Hematopoietic multipotent progenitor cell treated with erythropoietin and hydrocortisone succinate and interleukin-3 and kit ligand, for 15 days (in vitro differentiated cells): ENCODE measurements at regions not wholly inside any gene's neighbourhood (a gene's known extent, or its start where the extent isn't known, plus 50 kb on each side); places are given as distances from the start of the nearest gene placed in this dataset.

ENCODE experiments used
- DNase-seq: peaks from one replicate; pipeline ENCODE4 v3.0.0-alpha.2; 2015; ENCODE audit warnings: low spot score

DNA sequence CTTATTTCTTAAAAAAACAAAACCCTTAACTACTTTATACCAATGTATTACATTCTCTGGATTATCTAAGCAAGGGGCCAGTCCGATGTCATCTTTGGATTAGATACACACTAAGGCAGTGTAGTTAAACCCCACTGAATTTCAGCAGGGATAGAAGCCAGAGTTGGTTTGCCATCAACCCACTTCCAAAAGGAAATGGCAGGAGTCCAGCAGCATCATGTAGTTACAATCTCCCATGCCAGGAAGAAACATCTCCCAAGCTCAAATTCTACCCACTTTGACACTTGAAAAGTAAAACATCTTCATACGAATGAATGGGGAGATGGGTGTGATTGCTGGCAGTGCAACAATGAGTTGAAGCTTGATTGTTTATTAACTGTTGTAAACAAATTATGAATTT is 203.5 kb upstream of the PLXNC1 start:
- no peak for DNase-seq

DNA sequence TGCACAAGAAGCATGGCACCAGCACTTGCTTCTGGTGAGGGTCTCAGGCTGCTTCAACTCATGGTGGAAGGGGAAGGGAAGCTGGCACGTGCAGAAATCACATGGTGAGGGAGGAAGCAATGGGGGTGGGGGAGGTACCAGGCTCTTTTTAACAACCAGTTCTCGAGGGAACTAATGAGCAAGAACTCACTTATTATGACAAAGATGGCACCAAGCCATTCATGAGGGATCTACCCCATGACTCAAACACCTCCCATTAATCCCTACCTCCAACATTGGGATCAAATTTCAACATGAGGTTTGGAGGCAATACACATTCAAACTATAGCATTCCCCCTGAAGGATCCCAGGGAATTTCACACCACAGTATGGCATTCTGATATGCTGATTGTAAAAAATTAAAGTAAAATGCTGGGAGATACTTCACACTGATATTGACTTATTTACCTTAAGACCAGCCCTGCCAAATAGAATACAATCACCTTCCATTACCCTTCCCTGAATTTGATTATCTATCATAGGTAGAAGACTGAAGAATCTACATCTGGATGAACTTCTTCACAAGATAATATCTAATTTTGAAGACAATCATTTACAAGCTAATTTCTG is 201.7 kb upstream of the PLXNC1 start:
- no peak for DNase-seq

DNA sequence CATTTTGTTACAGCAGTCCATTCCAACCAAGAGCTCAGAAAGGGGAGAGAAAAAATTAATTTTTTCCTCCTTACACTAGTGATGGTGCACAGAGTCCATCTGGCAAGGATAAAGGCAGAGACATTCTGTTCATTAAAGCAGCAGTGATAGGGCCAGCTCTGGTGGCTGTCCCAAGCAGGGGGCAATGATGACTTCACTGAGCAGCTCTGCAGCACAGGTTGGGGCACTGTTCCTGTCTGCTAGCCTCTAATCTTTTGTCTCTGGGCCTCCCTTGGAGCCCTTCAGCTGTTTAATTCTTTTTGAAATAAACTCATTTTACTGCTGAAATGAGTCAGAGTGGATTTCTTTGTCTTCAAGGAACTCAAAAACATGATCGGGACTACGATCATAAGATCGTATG is 200.9 kb upstream of the PLXNC1 start:
- DNase-seq: no peak

DNA sequence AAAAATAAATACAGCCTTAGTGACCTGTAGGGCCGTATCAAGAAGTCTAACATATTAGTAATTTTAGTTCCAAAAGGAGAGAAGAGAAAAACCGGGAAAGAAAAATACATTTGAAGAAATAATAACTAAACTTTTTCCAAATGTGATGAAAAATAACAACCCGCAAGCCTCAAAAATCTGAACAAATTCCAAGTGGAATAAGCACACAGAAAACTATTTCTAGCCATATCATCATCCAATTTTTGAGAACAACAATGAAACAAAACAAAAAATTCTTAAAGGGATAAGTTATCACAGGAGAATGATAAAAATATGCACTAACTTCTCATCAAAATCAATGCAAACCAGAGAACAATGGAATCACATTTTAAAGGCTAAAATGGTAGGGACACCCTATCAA is 198.1 kb upstream of the PLXNC1 start:
- no peak for DNase-seq

DNA sequence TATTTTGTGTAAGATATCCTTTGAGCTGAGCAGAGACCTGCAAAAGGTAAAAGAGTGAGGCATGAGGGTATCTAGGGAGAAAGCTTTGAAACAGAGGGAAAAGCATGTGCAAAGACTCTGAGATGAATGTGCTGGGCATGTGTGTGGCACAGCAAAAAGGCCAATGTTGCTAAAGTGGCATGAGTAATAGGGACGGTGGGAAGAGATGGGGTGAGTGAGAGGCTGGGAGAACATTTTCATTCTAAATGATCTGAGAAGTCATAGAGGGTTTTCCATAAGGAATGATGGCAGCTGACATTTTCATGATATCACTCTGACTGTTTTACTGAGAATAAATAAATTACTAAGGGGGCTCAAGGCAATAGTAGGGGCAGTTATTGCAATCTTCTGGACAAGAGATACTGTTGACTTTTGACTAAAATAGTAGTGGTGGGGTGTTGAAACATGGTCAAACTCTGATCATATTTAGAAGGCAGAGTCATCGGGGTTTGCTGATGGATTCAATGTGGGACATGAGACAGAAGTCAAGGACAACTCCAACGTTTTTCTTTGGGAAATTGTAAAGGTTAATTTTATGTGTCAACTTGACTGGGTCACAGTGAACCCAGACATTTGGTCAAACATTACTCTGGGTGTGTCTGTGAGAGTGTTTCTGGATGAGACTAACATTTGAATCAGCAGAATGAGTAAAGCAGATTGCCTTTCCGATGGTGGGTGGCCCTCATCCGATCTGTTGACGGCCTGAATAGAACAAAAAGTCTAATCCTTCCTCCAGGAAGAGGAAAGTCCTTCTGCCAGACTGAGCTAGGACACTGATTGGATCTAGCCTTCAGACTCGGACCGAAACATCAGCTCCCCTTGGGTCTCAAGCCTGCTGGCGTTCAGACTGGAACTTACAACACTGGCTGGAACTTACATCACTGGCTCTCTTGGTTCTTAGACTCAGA is 193.9 kb upstream of the PLXNC1 start:
- DNase-seq: no peak

DNA sequence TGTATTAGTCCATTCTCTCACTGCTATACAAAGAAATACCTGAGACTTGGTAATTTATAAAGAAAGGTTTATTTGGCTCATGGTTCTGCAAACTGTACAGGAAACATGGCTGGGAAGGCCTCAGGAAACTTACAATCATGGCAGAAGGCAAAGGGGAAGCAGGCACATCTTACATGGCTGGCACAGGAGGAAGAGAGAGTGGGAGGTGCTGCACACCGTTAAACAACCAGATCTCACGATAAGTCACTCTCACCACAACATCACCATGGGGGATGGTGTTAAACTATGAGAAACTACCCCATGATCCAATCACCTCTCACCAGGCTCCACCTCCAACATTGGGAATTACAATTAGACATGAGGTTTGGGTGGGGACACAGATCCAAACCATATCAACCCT is 191.8 kb upstream of the PLXNC1 start:
- DNase-seq: no peak

DNA sequence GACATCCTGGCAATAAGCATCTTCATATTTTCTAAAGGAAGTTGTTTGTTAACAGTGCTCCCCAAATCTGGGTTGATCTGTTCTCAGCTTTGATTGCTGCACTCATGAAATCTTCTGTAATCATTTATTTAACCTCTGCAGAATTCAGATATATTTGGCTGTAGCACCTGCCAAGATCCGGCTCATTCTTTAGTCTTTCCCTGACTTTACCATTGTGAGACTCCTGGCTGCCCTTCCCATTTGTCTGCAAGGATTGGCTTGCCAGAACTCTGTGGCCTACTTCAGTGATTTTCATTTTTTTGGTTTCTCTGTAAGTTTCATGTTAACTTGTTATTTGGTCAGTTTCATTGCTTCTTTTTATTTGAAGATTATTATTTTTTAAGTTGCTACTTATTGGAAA is 191.2 kb upstream of the PLXNC1 start:
- no peak for DNase-seq

DNA sequence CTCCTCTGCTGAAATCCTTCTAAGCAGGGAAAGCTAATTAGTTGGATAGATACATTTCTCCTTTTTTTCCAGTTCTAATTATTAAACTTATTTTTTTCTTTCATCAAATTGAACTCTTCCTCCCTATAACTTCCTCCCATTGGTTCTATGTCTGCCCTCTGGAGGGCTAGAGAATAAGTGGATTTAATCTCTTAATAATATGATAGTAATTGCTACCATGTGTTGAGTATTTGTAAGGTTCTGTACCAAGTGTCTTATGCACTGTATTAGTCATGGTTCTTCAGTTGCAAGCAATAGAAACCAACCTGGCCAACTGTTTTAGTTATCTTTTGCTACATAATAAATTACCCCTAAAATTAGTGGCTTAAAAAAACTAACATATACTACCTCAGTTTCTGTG is 190.5 kb upstream of the PLXNC1 start:
- DNase-seq: no peak

DNA sequence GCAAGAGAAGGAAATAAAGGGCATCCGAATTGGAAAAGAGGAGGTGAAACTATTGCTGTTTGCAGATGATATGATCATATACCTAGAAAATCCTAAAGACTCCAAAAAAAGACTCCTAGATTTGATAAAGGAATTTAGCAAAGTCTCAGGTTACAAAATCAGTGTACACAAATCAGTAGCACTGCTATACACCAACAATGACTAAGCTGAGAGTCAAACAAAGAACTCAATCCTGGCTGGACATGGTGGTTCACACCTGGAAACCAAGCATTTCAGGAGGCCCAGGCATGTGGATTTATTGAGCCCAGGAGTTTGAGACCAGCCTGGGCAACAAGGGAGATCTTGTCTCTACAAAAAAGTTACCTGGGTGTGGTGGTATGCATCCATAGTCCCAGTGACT is 188.7 kb upstream of the PLXNC1 start:
- DNase-seq: no peak

DNA sequence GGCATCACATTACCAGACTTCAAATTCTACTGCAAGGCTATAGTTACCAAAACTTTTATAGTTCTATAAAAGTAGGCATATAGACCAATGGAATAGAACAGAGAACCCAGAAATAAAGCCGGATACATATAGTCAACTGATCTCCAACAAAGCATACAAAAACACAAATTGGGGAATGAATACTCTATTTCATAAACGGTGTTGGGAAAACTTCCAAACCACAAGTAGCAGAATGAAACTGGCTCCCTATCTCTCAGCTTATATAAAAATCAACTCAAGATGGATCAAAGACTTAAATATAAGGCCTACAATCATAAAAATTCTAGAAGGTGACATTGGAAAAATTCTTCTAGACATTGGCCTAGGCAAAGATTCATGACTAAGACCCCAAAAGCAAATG is 187.9 kb upstream of the PLXNC1 start:
- DNase-seq: no peak

DNA sequence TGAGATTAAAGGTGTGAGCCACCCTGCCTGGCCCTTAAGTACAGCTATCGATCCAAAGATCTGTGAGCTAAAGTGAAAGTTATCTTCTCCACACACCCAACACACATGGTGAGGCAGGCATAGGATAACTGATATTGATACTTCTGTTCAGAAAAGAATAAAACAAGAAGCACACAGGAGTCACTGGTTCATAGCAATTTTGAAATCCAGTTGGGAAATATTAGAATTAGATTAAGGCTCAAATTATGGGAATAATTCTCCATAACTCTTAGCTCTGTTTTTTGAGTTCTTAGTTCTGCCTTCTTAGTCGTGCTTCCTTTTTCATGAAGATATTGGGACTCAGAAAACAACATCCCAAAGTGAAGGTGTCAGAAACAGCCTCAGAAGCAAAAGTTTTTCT is 186.0 kb upstream of the PLXNC1 start:
- no peak for DNase-seq

DNA sequence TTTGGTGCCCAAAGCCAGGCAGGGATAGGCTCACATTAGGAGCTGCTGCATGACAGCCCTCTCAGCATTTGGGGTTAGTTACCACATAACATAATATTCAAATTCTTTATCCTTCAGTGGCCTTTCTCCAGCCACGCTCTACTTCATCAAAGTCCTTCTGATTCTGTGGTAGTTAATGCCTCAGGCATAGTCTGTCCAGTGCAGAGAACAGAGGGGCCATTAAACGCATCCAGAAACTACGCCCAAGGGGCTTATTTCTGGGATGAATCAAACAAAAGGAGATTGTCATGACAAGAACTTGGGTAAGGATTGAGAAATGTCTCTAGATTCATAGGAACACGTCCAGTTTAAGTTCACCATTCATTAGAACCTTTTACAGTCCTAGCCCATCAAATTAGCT is 183.4 kb upstream of the PLXNC1 start:
- DNase-seq: no peak

DNA sequence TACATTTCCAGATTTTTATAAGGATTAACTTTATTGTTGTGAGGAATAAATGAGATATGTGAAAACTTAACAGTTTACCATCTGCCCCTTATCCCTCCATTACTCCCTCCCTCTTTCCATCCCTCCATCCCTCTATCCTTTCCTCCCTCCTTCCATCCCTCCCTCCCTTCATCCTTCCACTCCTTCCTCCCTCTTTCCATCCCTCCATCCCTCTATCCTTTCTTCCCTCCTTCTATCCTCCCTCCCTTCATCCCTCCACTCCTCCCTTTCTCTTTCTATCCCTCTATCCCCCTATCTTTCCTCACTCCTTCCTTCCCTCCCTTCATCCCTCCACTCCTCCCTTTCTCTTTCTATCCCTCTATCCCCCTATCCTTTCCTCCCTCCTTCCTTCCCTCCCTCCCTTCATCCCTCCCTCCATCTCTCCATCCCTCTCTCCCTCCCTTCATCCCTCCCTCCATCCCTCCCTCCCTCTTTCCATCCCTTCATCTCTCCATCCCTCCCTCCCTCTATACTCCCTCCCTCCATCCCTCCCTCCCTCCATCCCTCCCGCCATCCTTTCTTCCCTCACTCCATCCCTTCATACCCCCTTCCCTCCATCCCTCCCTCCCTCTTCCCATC is 181.8 kb upstream of the PLXNC1 start:
- DNase-seq: no peak

DNA sequence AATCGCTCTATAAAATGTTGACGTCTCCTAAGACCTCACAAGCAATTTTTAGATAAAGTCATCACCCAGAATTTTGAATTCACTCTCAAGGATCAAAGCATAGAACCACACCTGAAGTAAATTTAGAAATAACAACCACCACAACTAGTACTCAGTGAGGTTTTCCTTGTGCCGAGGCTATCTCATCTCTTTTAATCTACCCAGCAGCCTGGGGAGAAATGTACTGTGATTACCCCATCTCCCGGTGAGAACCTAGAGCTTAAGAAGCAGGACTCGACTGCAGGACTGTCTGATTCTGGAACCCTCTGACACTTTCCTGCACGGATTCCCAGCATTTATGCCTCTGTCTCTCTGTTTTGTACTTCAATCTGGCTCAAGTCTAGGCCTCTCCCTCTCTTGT is 180.9 kb upstream of the PLXNC1 start:
- DNase-seq: no peak

DNA sequence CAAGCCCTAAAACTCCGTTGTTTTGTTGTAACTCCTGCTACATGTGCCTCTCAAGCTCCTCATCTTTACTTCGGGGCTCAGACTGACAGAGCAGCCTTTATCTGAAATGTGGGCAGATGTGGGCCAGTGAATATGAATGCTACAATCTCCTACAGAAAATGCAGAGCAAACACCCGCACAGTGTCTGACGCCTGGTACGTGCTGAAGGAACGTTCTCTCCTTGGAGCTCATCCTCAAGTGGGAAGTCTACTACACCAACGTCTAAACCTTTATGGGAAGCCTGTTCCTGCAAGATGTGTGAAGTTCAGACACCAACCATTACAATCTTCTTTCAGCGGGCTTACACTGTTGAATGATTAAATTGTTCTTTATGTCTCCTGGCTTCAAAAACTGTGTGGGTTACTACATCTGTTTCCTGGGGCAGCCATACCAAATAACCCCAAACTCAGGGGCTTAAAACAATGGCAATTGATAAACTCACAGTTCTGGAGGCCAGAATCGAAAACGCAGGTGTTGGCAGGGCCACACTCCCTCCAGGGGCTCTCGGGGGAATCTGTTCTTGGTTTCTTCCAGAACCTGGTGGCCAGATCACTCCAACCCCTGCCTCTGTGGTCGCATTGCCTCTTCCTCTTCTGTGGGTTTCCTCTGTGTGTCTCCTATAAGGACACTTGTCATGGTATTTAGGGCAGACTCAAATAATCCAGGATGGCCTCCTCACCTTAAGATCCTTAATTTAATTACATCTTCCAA is 179.7 kb upstream of the PLXNC1 start:
- no peak for DNase-seq

DNA sequence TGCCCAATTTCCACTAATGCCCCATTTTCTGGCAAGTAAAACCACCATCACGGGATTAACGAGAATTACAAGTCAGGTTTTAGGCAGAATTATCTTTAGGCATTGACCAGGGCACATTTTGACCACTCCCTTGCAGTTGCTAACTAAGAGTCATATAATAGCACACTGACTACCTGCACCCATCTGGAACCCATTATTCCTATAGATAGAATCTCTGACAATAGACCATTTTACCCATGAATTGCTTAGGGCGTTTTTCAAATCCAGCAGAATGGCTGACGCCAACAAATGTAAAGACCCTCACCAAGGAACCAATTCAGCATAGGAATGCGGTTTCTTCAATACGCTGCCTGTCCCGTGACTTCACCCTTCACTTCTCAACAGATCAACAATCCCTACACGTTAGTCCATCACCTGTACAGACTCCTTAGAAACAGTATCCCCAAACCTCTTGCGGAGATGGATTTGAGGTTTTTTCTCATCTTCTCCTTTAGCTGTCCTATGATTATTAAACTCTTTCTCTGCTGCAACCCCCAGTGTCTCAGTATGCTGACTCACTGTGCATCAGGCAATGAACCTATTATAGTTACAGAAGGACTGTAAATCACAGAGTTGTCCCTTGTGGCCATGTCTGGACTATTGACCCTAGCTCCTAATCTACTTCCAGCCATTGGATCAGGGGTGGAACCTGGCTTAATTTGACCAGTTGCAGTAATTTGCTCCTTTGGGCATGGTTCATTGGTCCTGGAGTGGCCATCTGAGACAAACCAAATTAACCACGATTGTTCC is 177.3 kb upstream of the PLXNC1 start:
- no peak for DNase-seq

DNA sequence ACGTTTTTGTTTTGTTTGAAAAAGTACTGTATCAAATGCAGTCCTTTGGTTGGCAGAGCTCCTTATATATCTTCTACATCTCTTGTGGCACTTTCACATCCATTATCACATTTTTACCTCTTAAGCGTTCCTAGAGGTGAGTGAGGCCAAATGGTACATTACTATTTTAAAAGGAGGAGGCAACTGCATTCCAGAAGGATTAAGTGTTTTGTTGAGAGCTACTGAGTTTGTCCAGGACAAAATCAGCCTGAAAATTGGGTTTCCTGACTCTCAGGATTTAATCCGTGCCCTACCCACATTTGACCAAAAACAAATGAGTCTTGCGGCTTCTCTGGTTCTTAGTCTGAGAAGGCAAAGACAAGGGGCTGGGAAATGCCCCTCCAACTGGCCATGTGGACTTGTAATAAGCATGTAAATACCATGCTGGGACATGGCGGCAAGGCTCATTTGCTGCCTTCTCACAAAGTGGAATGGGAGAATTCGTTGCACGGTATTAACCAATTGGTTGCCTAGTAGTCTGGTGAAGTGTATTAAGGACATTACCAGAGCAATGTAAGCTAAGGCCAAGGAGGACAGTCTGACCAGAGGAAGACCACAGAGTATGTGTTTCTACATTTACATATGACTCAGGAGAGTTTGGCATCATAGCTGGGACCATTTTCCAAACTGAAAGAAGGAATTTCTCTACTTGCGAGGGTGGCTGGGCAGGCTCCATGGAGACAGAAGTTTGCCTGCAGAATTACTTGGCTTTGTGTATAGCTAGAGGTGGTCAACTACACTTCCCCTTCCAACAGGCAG is 175.8 kb upstream of the PLXNC1 start:
- DNase-seq: no peak

DNA sequence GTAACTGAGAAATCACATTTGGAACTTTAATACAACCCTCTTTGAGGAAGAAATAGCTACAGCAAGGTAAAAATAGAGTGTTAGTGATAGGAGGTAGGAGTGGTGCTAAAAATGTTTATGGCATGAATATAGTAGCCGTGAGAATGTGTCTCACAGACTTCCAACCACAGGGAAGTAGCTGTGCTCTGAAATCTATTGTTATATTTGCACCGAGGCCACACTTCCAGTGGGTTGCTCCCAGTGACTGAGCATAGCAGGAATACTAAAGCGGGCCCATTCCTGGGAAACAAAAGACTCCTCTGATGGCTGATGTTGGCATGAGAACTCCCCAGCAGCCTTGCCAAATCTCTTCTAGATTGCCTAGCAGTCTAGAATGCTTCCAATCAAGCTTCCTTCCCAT is 174.1 kb upstream of the PLXNC1 start:
- DNase-seq: no peak

DNA sequence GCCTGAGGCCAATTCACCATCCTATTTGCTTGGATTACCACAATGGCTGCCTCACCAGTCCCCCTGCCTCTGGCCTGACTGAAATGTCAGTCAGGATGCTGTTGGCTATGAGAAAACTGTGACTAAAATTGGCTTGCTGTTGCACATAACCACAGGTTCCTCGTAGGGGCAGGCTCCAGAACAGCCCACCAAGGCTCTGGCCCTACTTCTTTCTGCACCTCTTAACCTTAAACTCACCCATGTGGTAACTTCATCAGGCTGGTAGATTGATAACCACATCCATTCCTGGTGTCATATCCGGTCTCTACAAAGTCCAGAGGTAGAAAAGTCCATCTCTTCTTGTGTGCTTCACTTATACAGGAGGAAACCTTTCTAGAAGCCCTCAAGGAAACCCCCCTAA is 172.4 kb upstream of the PLXNC1 start:
- no peak for DNase-seq

DNA sequence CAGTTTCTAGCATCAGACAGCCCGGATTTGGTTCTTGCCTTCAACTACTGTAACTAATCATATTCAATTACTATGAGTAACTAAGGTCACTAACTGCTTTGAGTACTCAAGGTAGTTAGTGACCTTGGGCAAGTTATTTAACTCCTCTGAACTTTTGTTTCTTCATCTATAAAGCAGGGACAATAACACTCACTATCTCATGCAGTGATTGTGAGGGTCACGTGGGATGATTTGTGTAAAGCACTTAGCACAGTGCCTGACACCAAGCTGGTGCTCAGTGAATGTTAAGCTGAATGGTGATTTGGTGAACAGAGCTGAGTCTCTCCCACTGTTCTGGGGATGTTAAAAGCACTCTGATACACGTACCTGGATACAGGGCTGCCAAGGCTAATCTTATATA is 171.3 kb upstream of the PLXNC1 start:
- DNase-seq: no peak

DNA sequence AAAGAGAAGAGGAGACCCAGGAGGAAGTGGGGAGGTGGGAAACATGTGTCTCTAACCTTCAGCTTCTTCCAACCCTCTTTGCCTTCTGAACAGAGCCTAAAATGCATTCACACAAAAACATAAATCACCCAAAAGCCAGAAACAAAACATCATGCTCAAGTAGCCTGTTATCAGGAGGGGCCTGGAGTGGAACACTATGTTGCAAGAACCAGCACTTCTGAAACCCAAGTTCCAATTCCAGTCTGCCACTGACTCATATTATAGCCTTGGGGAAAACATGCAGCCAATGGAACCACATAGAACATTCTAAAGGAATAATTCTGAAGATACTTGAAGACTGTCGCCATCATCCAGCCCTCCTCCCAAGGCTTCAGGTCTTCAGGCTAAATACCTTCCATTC is 169.8 kb upstream of the PLXNC1 start:
- no peak for DNase-seq
